Peyer's patch (tissue), 4 donors: ENCODE measurements at regions not wholly inside any gene's neighbourhood (a gene's known extent, or its start where the extent isn't known, plus 50 kb on each side); places are given as distances from the start of the nearest gene placed in this dataset.

Experiments
- DNase-seq, 3 donors: peaks; one replicate each; pipeline ENCODE4 v3.0.0-alpha.2; 2017 to 2019
- H3K27ac ChIP-seq, 4 donors: fragments of 200-600 bp; sonication (generic); one replicate each; pipeline ENCODE4 v1.5.1; 2016 to 2019
- H3K27me3 ChIP-seq, 2 donors: fragments of 200-600 bp; sonication (generic); one replicate each; pipeline ENCODE4 v1.5.1; 2019
- H3K36me3 ChIP-seq, 3 donors: fragments of 200-600 bp; sonication (generic); one replicate each; pipeline ENCODE4 v1.5.1; 2016 to 2019
- H3K4me1 ChIP-seq, 4 donors: fragments of 200-600 bp; sonication (generic); one replicate each; pipeline ENCODE4 v1.5.1; 2016 to 2019
- H3K4me3 ChIP-seq, 4 donors: fragments of 200-600 bp; sonication (generic); 1 replicate in 3 of 4; 2 replicates in 1 of 4; pipeline ENCODE4 v1.5.1; 2016 to 2019; ENCODE audit warnings: mild to moderate bottlenecking in 1 of 4
- H3K9me3 ChIP-seq, 4 donors: fragments of 200-600 bp; sonication (generic); one replicate each; pipeline ENCODE4 v1.5.1; 2016 to 2019; ENCODE audit warnings: mild to moderate bottlenecking in 1 of 4
- CTCF ChIP-seq, 6 experiments: fragments of 450-650 bp in 4 of 6; fragments of 200-600 bp in 2 of 6; sonication (generic) in 1 of 6; IDR thresholded peaks; one replicate each; pipeline ENCODE4 v1.5.1; 2017 to 2019; ENCODE audit warnings: antibody characterized with exemption in 6 of 6, mild to moderate bottlenecking in 3 of 6, moderate library complexity in 1 of 6
- POLR2A ChIP-seq, 2 donors: fragments of 450-650 bp; IDR thresholded peaks; one replicate each; pipeline ENCODE4 v1.5.1; 2017; ENCODE audit warnings: antibody characterized with exemption in 2 of 2, mild to moderate bottlenecking in 2 of 2, moderate library complexity in 2 of 2

GRCh38 chr2:4597400-4597799, 894.0 kb downstream of the DCDC2C start:
- H3K36me3 ChIP-seq = no peaks in the 10 kb centered on the region
- no peak for DNase-seq
- no peaks in the 10 kb centered on the region for H3K4me1 ChIP-seq
- TF ChIP-seq CTCF (IDR thresholded peaks at IDR 0.05) = no peak
- TF ChIP-seq POLR2A (IDR thresholded peaks at IDR 0.05) = no peak
- no peak overlapping the region for H3K27ac ChIP-seq
- no peaks in the 10 kb centered on the region for H3K9me3 ChIP-seq
- H3K27me3 ChIP-seq = no peaks in the 10 kb centered on the region
- H3K4me3 ChIP-seq = no peak overlapping the region

GRCh38 chr2:4604767-4605166, 901.4 kb downstream of the DCDC2C start:
- H3K9me3 ChIP-seq = no peaks in the 10 kb centered on the region
- no peak for DNase-seq
- no peaks in the 10 kb centered on the region for H3K27me3 ChIP-seq
- no peaks in the 10 kb centered on the region for H3K4me1 ChIP-seq
- no peak overlapping the region for H3K4me3 ChIP-seq
- H3K27ac ChIP-seq = no peak overlapping the region
- no peak for TF ChIP-seq CTCF (IDR thresholded peaks at IDR 0.05)
- no peaks in the 10 kb centered on the region for H3K36me3 ChIP-seq

GRCh38 chr2:4618141-4618540, 914.8 kb downstream of the DCDC2C start:
- H3K4me3 ChIP-seq = no peak overlapping the region
- H3K27me3 ChIP-seq = no peaks in the 10 kb centered on the region
- H3K4me1 ChIP-seq = no peaks in the 10 kb centered on the region
- no peaks in the 10 kb centered on the region for H3K36me3 ChIP-seq
- DNase-seq = no peak
- peaks cover 0 to 4% (median 0%) of the 10 kb centered on the region in 4 donors for H3K9me3 ChIP-seq
- TF ChIP-seq POLR2A (IDR thresholded peaks at IDR 0.05) (no peak), CTCF (IDR thresholded peaks at IDR 0.05) (no peak)
- no peak overlapping the region for H3K27ac ChIP-seq

GRCh38 chr2:4618630-4619228, 915.4 kb downstream of the DCDC2C start:
- no peak for DNase-seq
- Histone ChIP-seq H3K36me3 (no peaks in the 10 kb centered on the region), H3K4me3 (no peak overlapping the region), H3K4me1 (no peaks in the 10 kb centered on the region), H3K27ac (no peak overlapping the region), H3K9me3 (peaks cover 0 to 4% (median 0%) of the 10 kb centered on the region in 4 donors), H3K27me3 (no peaks in the 10 kb centered on the region)
- TF ChIP-seq POLR2A (IDR thresholded peaks at IDR 0.05) = no peak
- no peak for TF ChIP-seq CTCF (IDR thresholded peaks at IDR 0.05)

- TF ChIP-seq POLR2A (IDR thresholded peaks at IDR 0.05) (no peak), CTCF (IDR thresholded peaks at IDR 0.05) (no peak)
- Histone ChIP-seq H3K4me1 (no peaks in the 10 kb centered on the region), H3K27ac (no peak overlapping the region), H3K4me3 (no peak overlapping the region), H3K27me3 (no peaks in the 10 kb centered on the region), H3K36me3 (no peaks in the 10 kb centered on the region), H3K9me3 (peaks cover 0 to 5% (median 0%) of the 10 kb centered on the region in 4 donors)
- no peak for DNase-seq
Measured at GRCh38 chr2:4628998-4629501, 925.7 kb downstream of the DCDC2C start.

GRCh38 chr2:4635289-4635688, 931.9 kb downstream of the DCDC2C start:
- no peaks in the 10 kb centered on the region for H3K4me1 ChIP-seq
- DNase-seq = no peak
- no peaks in the 10 kb centered on the region for H3K36me3 ChIP-seq
- TF ChIP-seq POLR2A (IDR thresholded peaks at IDR 0.05) (no peak), CTCF (IDR thresholded peaks at IDR 0.05) (no peak)
- H3K27ac ChIP-seq = no peak overlapping the region
- no peak overlapping the region for H3K4me3 ChIP-seq
- peaks cover 0 to 5% (median 0%) of the 10 kb centered on the region in 4 donors for H3K9me3 ChIP-seq
- H3K27me3 ChIP-seq = no peaks in the 10 kb centered on the region
